GM12878 (cell line): ENCODE measurements at regions not wholly inside any gene's neighbourhood (a gene's known extent, or its start where the extent isn't known, plus 50 kb on each side); places are given as distances from the start of the nearest gene placed in this dataset.

Source experiments
- ATF7 ChIP-seq: fragments of 450-650 bp; IDR thresholded peaks from 2 replicates; pipeline ENCODE4 v1.6.1; 2016; ENCODE audit warnings: low read depth, mild to moderate bottlenecking
- BHLHE40 ChIP-seq, 2 experiments: fragments of 450-650 bp in 1 of 2; IDR thresholded peaks; 2 replicates each; pipeline ENCODE4 v1.6.1; 2011 to 2017; ENCODE audit warnings: low read depth in 2 of 2, borderline replicate concordance in 1 of 2, improper control_type of control experiment in 1 of 2, low read length in 1 of 2, mild to moderate bottlenecking in 1 of 2
- CBFB ChIP-seq: IDR thresholded peaks from 2 replicates; pipeline ENCODE4 v1.6.1; 2016; ENCODE audit warnings: antibody characterized with exemption, low read depth
- EP300 ChIP-seq, 2 experiments: fragments of 150-350 bp in 1 of 2; IDR thresholded peaks; 2 replicates each; pipeline ENCODE4 v1.6.1; 2011 to 2012; ENCODE audit warnings: low read depth in 2 of 2, low read length in 2 of 2, borderline replicate concordance in 1 of 2, improper control_type of control experiment in 1 of 2, inconsistent platforms in 1 of 2; ENCODE audit not compliant: control insufficient read depth in 1 of 2
- ESRRA ChIP-seq: IDR thresholded peaks from 2 replicates; pipeline ENCODE4 v1.6.1; 2012; ENCODE audit warnings: mild to moderate bottlenecking, low read length, improper control_type of control experiment
- EZH2 ChIP-seq: IDR thresholded peaks from 2 replicates; pipeline ENCODE4 v1.6.1; 2012; ENCODE audit warnings: low read depth, mild to moderate bottlenecking, control low read depth, inconsistent platforms, low read length, borderline replicate concordance; ENCODE audit not compliant: control insufficient read depth
- HDAC6 ChIP-seq: fragments of 200-600 bp; sonication (generic); IDR thresholded peaks from one replicate; pipeline ENCODE4 v1.8.0; 2017; ENCODE audit warnings: antibody characterized with exemption; ENCODE audit not compliant: unreplicated experiment
- POLR2AphosphoS2 ChIP-seq: IDR thresholded peaks from 2 replicates; pipeline ENCODE4 v1.6.1; 2011; ENCODE audit warnings: low read depth, mild to moderate bottlenecking, low read length, improper control_type of control experiment, moderate library complexity
- POLR2AphosphoS5 ChIP-seq: IDR thresholded peaks from 2 replicates; pipeline ENCODE4 v1.6.1; 2011; ENCODE audit warnings: mild to moderate bottlenecking, low read length, inconsistent platforms
- SMAD1 ChIP-seq: fragments of 450-650 bp; IDR thresholded peaks from 2 replicates; pipeline ENCODE4 v1.6.1; 2018; ENCODE audit warnings: mild to moderate bottlenecking, low read depth; ENCODE audit not compliant: partially characterized antibody
- TF ChIP-seq, protein P1 (sequence below): IDR thresholded peaks from 2 replicates; pipeline ENCODE4 v1.6.1; 2012; ENCODE audit warnings: mild to moderate bottlenecking, low read depth, low read length
- TF ChIP-seq, protein P2 (sequence below), 3 experiments: IDR thresholded peaks in 2 of 3; conservative IDR thresholded peaks in 1 of 3; 2 replicates each; pipeline ENCODE4 v1.5.1; 2011; ENCODE audit warnings: low read depth in 3 of 3, low read length in 3 of 3, mild to moderate bottlenecking in 3 of 3, control low read depth in 2 of 3, moderate library complexity in 2 of 3, inconsistent platforms in 1 of 3, mixed read lengths in 1 of 3; ENCODE audit not compliant: control insufficient read depth in 2 of 3, insufficient read depth in 1 of 3; ENCODE audit errors: extremely low read depth in 1 of 3
- TF ChIP-seq, protein P3 (sequence below): fragments of 450-650 bp; IDR thresholded peaks from 2 replicates; pipeline ENCODE4 v1.6.1; 2016; ENCODE audit warnings: mild to moderate bottlenecking, moderate library complexity, borderline replicate concordance
- TF ChIP-seq, protein P4 (sequence below): IDR thresholded peaks from 2 replicates; pipeline ENCODE4 v1.6.1; 2011; ENCODE audit warnings: low read depth, low read length, improper control_type of control experiment, borderline replicate concordance

DNA sequence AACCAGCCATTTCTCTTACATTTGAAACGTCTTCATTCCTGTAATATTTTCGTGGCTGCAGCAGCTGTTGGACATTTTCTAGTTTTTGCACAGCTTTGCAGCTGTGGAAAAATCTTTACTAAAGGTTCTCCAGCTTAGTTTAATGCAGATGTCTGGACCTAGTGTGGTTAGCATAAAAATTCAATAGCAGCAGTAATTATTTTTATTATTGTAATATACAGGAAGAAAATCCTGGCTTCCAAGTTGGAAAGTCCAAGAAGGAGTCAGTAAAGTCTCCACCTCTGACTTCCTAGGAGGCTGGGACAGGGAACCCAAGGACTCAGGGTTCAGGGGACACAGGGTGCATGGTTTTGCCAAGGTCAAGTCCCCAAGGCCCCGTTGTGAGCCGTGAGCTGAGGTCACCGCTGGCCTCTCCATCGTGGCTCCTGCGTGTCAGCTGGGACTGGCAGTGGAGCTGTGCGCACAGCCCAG lies 230.6 kb downstream of the FNDC1 start:
- TF ChIP-seq, protein P1, sequence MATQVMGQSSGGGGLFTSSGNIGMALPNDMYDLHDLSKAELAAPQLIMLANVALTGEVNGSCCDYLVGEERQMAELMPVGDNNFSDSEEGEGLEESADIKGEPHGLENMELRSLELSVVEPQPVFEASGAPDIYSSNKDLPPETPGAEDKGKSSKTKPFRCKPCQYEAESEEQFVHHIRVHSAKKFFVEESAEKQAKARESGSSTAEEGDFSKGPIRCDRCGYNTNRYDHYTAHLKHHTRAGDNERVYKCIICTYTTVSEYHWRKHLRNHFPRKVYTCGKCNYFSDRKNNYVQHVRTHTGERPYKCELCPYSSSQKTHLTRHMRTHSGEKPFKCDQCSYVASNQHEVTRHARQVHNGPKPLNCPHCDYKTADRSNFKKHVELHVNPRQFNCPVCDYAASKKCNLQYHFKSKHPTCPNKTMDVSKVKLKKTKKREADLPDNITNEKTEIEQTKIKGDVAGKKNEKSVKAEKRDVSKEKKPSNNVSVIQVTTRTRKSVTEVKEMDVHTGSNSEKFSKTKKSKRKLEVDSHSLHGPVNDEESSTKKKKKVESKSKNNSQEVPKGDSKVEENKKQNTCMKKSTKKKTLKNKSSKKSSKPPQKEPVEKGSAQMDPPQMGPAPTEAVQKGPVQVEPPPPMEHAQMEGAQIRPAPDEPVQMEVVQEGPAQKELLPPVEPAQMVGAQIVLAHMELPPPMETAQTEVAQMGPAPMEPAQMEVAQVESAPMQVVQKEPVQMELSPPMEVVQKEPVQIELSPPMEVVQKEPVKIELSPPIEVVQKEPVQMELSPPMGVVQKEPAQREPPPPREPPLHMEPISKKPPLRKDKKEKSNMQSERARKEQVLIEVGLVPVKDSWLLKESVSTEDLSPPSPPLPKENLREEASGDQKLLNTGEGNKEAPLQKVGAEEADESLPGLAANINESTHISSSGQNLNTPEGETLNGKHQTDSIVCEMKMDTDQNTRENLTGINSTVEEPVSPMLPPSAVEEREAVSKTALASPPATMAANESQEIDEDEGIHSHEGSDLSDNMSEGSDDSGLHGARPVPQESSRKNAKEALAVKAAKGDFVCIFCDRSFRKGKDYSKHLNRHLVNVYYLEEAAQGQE: no peak
- no peak for TF ChIP-seq EP300 (IDR thresholded peaks at IDR 0.05; ENCODE audit: borderline replicate concordance in 1 of 2, control insufficient read depth in 1 of 2, low read depth in 2 of 2, low read length in 2 of 2)
- TF ChIP-seq EZH2: no peak
- TF ChIP-seq, protein P2, sequence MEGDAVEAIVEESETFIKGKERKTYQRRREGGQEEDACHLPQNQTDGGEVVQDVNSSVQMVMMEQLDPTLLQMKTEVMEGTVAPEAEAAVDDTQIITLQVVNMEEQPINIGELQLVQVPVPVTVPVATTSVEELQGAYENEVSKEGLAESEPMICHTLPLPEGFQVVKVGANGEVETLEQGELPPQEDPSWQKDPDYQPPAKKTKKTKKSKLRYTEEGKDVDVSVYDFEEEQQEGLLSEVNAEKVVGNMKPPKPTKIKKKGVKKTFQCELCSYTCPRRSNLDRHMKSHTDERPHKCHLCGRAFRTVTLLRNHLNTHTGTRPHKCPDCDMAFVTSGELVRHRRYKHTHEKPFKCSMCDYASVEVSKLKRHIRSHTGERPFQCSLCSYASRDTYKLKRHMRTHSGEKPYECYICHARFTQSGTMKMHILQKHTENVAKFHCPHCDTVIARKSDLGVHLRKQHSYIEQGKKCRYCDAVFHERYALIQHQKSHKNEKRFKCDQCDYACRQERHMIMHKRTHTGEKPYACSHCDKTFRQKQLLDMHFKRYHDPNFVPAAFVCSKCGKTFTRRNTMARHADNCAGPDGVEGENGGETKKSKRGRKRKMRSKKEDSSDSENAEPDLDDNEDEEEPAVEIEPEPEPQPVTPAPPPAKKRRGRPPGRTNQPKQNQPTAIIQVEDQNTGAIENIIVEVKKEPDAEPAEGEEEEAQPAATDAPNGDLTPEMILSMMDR (IDR thresholded peaks at IDR 0.05 in 2 of 3, conservative IDR thresholded peaks at IDR 0.05 in 1 of 3; ENCODE audit: control insufficient read depth in 2 of 3, extremely low read depth in 1 of 3, insufficient read depth in 1 of 3, low read depth in 3 of 3, low read length in 3 of 3): no peak
- no peak for TF ChIP-seq HDAC6
- no peak for TF ChIP-seq POLR2AphosphoS2
- TF ChIP-seq POLR2AphosphoS5: no peak
- no peak for TF ChIP-seq CBFB
- TF ChIP-seq, protein P3, sequence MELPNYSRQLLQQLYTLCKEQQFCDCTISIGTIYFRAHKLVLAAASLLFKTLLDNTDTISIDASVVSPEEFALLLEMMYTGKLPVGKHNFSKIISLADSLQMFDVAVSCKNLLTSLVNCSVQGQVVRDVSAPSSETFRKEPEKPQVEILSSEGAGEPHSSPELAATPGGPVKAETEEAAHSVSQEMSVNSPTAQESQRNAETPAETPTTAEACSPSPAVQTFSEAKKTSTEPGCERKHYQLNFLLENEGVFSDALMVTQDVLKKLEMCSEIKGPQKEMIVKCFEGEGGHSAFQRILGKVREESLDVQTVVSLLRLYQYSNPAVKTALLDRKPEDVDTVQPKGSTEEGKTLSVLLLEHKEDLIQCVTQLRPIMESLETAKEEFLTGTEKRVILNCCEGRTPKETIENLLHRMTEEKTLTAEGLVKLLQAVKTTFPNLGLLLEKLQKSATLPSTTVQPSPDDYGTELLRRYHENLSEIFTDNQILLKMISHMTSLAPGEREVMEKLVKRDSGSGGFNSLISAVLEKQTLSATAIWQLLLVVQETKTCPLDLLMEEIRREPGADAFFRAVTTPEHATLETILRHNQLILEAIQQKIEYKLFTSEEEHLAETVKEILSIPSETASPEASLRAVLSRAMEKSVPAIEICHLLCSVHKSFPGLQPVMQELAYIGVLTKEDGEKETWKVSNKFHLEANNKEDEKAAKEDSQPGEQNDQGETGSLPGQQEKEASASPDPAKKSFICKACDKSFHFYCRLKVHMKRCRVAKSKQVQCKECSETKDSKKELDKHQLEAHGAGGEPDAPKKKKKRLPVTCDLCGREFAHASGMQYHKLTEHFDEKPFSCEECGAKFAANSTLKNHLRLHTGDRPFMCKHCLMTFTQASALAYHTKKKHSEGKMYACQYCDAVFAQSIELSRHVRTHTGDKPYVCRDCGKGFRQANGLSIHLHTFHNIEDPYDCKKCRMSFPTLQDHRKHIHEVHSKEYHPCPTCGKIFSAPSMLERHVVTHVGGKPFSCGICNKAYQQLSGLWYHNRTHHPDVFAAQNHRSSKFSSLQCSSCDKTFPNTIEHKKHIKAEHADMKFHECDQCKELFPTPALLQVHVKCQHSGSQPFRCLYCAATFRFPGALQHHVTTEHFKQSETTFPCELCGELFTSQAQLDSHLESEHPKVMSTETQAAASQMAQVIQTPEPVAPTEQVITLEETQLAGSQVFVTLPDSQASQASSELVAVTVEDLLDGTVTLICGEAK: no peak
- no peak for TF ChIP-seq BHLHE40 (IDR thresholded peaks at IDR 0.05; ENCODE audit: borderline replicate concordance in 1 of 2, low read depth in 2 of 2, low read length in 1 of 2)
- TF ChIP-seq ESRRA: no peak
- no peak for TF ChIP-seq ATF7
- TF ChIP-seq, protein P4, sequence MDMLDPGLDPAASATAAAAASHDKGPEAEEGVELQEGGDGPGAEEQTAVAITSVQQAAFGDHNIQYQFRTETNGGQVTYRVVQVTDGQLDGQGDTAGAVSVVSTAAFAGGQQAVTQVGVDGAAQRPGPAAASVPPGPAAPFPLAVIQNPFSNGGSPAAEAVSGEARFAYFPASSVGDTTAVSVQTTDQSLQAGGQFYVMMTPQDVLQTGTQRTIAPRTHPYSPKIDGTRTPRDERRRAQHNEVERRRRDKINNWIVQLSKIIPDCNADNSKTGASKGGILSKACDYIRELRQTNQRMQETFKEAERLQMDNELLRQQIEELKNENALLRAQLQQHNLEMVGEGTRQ: no peak
- TF ChIP-seq SMAD1: no peak
